ENCODE measurements at regions not wholly inside any gene's neighbourhood (a gene's known extent, or its start where the extent isn't known, plus 50 kb on each side); places are given as distances from the start of the nearest gene placed in this dataset.

DNA sequence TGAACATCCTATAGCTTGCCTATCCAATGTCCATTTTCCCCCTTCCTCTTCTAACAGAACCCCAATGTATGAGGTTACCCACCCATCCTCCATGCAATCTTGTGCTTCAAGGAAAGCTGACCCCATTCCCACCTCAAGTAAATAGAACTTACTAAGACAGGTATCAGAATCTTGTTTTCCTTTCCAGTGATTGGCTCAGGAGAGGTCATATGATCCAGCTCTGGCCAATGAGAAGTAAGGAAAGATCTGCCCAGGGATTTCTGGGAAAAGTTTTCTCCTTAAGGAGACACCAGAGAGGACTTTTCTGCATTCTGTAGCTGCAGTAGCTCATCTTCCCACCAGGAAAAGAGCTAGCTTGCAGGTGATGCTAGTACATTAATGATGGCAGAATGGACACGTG, 341.8 kb upstream of the ZFP64 start:
- TF ChIP-seq TAF1 (IDR thresholded peaks at IDR 0.05; ENCODE audit: low read depth) (no peak), EZH2 (IDR thresholded peaks at IDR 0.05; ENCODE audit: borderline replicate concordance, insufficient read depth, low read length, poor library complexity, severe bottlenecking) (no peak)
